Keratinocyte (primary cell): ENCODE measurements at regions not wholly inside any gene's neighbourhood (a gene's known extent, or its start where the extent isn't known, plus 50 kb on each side); places are given as distances from the start of the nearest gene placed in this dataset.

ENCODE experiments used
- DNase-seq: peaks from one replicate; pipeline ENCODE4 v3.0.0-alpha.2; 2011; ENCODE audit warnings: low read depth, missing footprints, low spot score
- FAIRE-seq: peaks from 2 replicates; lab custom pipeline; 2011; peaks lifted over from hg19 to GRCh38; lab: Jason Lieb, UNC
- H2AFZ ChIP-seq: 2 replicates; pipeline ENCODE4 v1.6.0; 2012; ENCODE audit warnings: low read length, control low read depth, inconsistent platforms; ENCODE audit not compliant: control insufficient read depth
- H3K27ac ChIP-seq: 2 replicates; pipeline ENCODE4 v1.5.1; 2011; ENCODE audit warnings: low read length; ENCODE audit not compliant: control insufficient read depth, insufficient read depth
- H3K27me3 ChIP-seq: 3 replicates; pipeline ENCODE4 v1.6.0; 2011; ENCODE audit warnings: low read length; ENCODE audit not compliant: control insufficient read depth, insufficient read depth; ENCODE audit errors: extremely low read depth
- H3K36me3 ChIP-seq, 2 experiments: 2 replicates in 1 of 2; 3 replicates in 1 of 2; pipeline ENCODE4 v1.5.1; 2011; ENCODE audit warnings: low read length in 2 of 2, mild to moderate bottlenecking in 1 of 2; ENCODE audit not compliant: control insufficient read depth in 2 of 2, insufficient read depth in 2 of 2; ENCODE audit errors: extremely low read depth in 1 of 2
- H3K4me1 ChIP-seq: 3 replicates; pipeline ENCODE4 v1.5.1; 2011; ENCODE audit warnings: low read length; ENCODE audit not compliant: control insufficient read depth, insufficient read depth; ENCODE audit errors: extremely low read depth
- H3K4me2 ChIP-seq: 3 replicates; pipeline ENCODE4 v1.6.0; 2011; ENCODE audit warnings: low read depth, low read length; ENCODE audit not compliant: control insufficient read depth, insufficient read depth; ENCODE audit errors: extremely low read depth
- H3K4me3 ChIP-seq, 3 experiments: fragments of 200-600 bp in 1 of 3; sonication (generic) in 1 of 3; 2 replicates in 2 of 3; 3 replicates in 1 of 3; pipeline ENCODE4 v1.5.1; 2011 to 2016; ENCODE audit warnings: low read length in 3 of 3, mild to moderate bottlenecking in 3 of 3, control low read depth in 2 of 3, inconsistent platforms in 1 of 3, low read depth in 1 of 3, mixed read lengths in 1 of 3, mixed run types in 1 of 3, moderate library complexity in 1 of 3; ENCODE audit not compliant: control insufficient read depth in 2 of 3, insufficient read depth in 2 of 3; ENCODE audit errors: extremely low read depth in 1 of 3
- H3K79me2 ChIP-seq: 2 replicates; pipeline ENCODE4 v1.6.0; 2012; ENCODE audit warnings: low read length; ENCODE audit not compliant: control insufficient read depth, insufficient read depth
- H3K9ac ChIP-seq: 3 replicates; pipeline ENCODE4 v1.6.0; 2011; ENCODE audit warnings: low read length; ENCODE audit not compliant: control insufficient read depth, insufficient read depth; ENCODE audit errors: extremely low read depth
- H3K9me1 ChIP-seq: 3 replicates; pipeline ENCODE4 v1.6.0; 2011; ENCODE audit warnings: low read length; ENCODE audit not compliant: control insufficient read depth, insufficient read depth; ENCODE audit errors: extremely low read depth
- H3K9me3 ChIP-seq: 2 replicates; pipeline ENCODE4 v1.5.1; 2012; ENCODE audit warnings: low read depth, low read length; ENCODE audit not compliant: control insufficient read depth
- H4K20me1 ChIP-seq: 3 replicates; pipeline ENCODE4 v1.6.0; 2011; ENCODE audit warnings: low read length; ENCODE audit not compliant: control insufficient read depth, insufficient read depth; ENCODE audit errors: extremely low read depth
- CTCF ChIP-seq, 3 experiments: IDR thresholded peaks in 1 of 3; conservative IDR thresholded peaks in 1 of 3; optimal IDR thresholded peaks in 1 of 3; 2 replicates in 2 of 3; 3 replicates in 1 of 3; pipeline versions ENCODE3 to v1.5.1; 2011; ENCODE audit warnings: low read length in 3 of 3, mild to moderate bottlenecking in 3 of 3, moderate library complexity in 2 of 3, control low read depth in 1 of 3, inconsistent platforms in 1 of 3; ENCODE audit not compliant: insufficient read depth in 2 of 3; ENCODE audit errors: extremely low read depth in 1 of 3
- EZH2 ChIP-seq: IDR thresholded peaks from one replicate; pipeline ENCODE4 v1.6.1; 2012; ENCODE audit warnings: inconsistent platforms, mild to moderate bottlenecking, low read length, moderate library complexity
- dilution Hi-C: fragments of 300-500 bp; cut with MboI; formaldehyde crosslinking; loops from one replicate; pipeline ENCODE4 v1.7.0; 2020; ENCODE audit warnings: low sequenced_read_pairs; ENCODE audit not compliant: extremely low pct_ligation_motif_present

DNA sequence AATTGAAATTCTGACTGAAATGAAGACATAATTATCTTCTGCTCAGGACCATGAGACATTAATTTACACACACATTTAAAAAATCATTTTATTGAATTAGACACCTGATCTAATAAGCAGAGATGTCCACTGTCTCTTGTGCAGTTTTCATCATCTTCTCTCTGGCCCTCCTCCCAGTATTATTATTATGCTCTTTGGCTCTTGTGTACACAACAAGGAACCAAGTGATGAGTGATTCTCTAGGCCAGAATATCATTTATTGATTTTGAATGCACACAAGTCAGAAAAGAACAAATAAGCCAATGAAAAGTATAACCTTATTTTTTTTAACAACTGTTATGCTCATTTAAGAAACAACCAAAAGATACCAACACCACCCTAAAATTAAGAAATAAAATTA is 244.7 kb upstream of the KRR1 start:
- H3K27me3 ChIP-seq, result no peaks in the 10 kb centered on the region
- H3K4me3 ChIP-seq, result no peak overlapping the region
- H3K4me1 ChIP-seq, result peaks cover 12% of the 10 kb centered on the region
- H3K36me3 ChIP-seq, result no peaks in the 10 kb centered on the region
- H4K20me1 ChIP-seq, result no peaks in the 10 kb centered on the region
- no peaks in the 10 kb centered on the region for H3K9me3 ChIP-seq
- TF ChIP-seq CTCF (optimal IDR thresholded peaks at IDR 0.05 in 1 of 3, IDR thresholded peaks at IDR 0.05 in 1 of 3, conservative IDR thresholded peaks at IDR 0.05 in 1 of 3; ENCODE audit: extremely low read depth in 1 of 3, insufficient read depth in 2 of 3, low read length in 3 of 3) (no peak), EZH2 (no peak)
- H2AFZ ChIP-seq, result no peak overlapping the region
- dilution Hi-C loops, result no loop called here
- no peaks in the 10 kb centered on the region for H3K9me1 ChIP-seq
- H3K9ac ChIP-seq, result no peak overlapping the region
- no peak for FAIRE-seq
- DNase-seq, result no peak
- H3K79me2 ChIP-seq, result no peaks in the 10 kb centered on the region
- no peak overlapping the region for H3K4me2 ChIP-seq
- no peak overlapping the region for H3K27ac ChIP-seq

- DNase-seq, result no peak
- Histone ChIP-seq H3K4me2 (no peak overlapping the region), H4K20me1 (no peaks in the 10 kb centered on the region), H3K4me3 (no peak overlapping the region), H3K79me2 (no peaks in the 10 kb centered on the region), H3K9me1 (no peaks in the 10 kb centered on the region), H3K27me3 (no peaks in the 10 kb centered on the region), H3K36me3 (no peaks in the 10 kb centered on the region), H3K27ac (no peak overlapping the region), H3K9ac (no peak overlapping the region), H2AFZ (no peak overlapping the region), H3K4me1 (peaks cover 3% of the 10 kb centered on the region), H3K9me3 (no peaks in the 10 kb centered on the region)
- no peak for TF ChIP-seq EZH2
- no peak for TF ChIP-seq CTCF (optimal IDR thresholded peaks at IDR 0.05 in 1 of 3, IDR thresholded peaks at IDR 0.05 in 1 of 3, conservative IDR thresholded peaks at IDR 0.05 in 1 of 3; ENCODE audit: extremely low read depth in 1 of 3, insufficient read depth in 2 of 3, low read length in 3 of 3)
- no peak for FAIRE-seq
- dilution Hi-C loops, result no loop called here
Measured at GRCh38 chr12:75754698-75755097, 243.3 kb upstream of the KRR1 start.
